ENCODE measurements at regions not wholly inside any gene's neighbourhood (a gene's known extent, or its start where the extent isn't known, plus 50 kb on each side); places are given as distances from the start of the nearest gene placed in this dataset.

GRCh38 chr4:165635381-165635780 is 237.7 kb upstream of the TLL1 start:
- Histone ChIP-seq H3K27me3 (no peaks in the 10 kb centered on the region), H3K4me1 (no peaks in the 10 kb centered on the region), H3K9me3 (no peaks in the 10 kb centered on the region), H3K27ac (no peak overlapping the region), H3K36me3 (no peaks in the 10 kb centered on the region), H3K4me3 (no peak overlapping the region)
- intact Hi-C loops (cut with DNase I; ENCODE audit: low total_unique reads), result no loop called here
- DNase-seq, result no peak
- 100% methylated on average over 1 of the region's 1 CpG; no CpG with 5 or more reads in 1 of the 2 donors for WGBS, 2 donors (ENCODE audit: low coverage in 1 of 2)
- in situ Hi-C loops (cut with MboI; ENCODE audit: low pct_ligation_motif_present in 1 of 4, low pct_unique_long_range_greater_than_20kb in 1 of 4, low sequenced_read_pairs in 3 of 4), result no loop called here
- TF ChIP-seq POLR2A (IDR thresholded peaks at IDR 0.05), result no peak
- TF ChIP-seq POLR2AphosphoS5 (IDR thresholded peaks at IDR 0.05), result no peak
- no peak for TF ChIP-seq CTCF (IDR thresholded peaks at IDR 0.05)
- no peak for TF ChIP-seq EP300 (IDR thresholded peaks at IDR 0.05; ENCODE audit: low read depth)

- WGBS, 2 donors (ENCODE audit: low coverage in 1 of 2), result 87% methylated on average over 2 of the region's 2 CpGs; no CpG with 5 or more reads in 1 of the 2 donors
- Histone ChIP-seq H3K27me3 (no peaks in the 10 kb centered on the region), H3K4me1 (no peaks in the 10 kb centered on the region), H3K36me3 (no peaks in the 10 kb centered on the region), H3K9me3 (no peaks in the 10 kb centered on the region), H3K27ac (no peak overlapping the region), H3K4me3 (no peak overlapping the region)
- DNase-seq, result no peak
- in situ Hi-C loops (cut with MboI; ENCODE audit: low pct_ligation_motif_present in 1 of 4, low pct_unique_long_range_greater_than_20kb in 1 of 4, low sequenced_read_pairs in 3 of 4), result no loop called here
- intact Hi-C loops (cut with DNase I; ENCODE audit: low total_unique reads), result no loop called here
- TF ChIP-seq POLR2AphosphoS5 (IDR thresholded peaks at IDR 0.05) (no peak), CTCF (IDR thresholded peaks at IDR 0.05) (no peak), EP300 (IDR thresholded peaks at IDR 0.05; ENCODE audit: low read depth) (no peak), POLR2A (IDR thresholded peaks at IDR 0.05) (no peak)
Measured at GRCh38 chr4:165635951-165636350, 237.1 kb upstream of the TLL1 start.

GRCh38 chr4:165651901-165652300 is 221.1 kb upstream of the TLL1 start:
- Histone ChIP-seq H3K4me3 (no peak overlapping the region), H3K4me1 (no peaks in the 10 kb centered on the region), H3K9me3 (no peaks in the 10 kb centered on the region), H3K27me3 (no peaks in the 10 kb centered on the region), H3K27ac (no peak overlapping the region), H3K36me3 (no peaks in the 10 kb centered on the region)
- TF ChIP-seq POLR2AphosphoS5 (IDR thresholded peaks at IDR 0.05) (no peak), CTCF (IDR thresholded peaks at IDR 0.05) (no peak), EP300 (IDR thresholded peaks at IDR 0.05; ENCODE audit: low read depth) (no peak), POLR2A (IDR thresholded peaks at IDR 0.05) (no peak)
- intact Hi-C loops (cut with DNase I; ENCODE audit: low total_unique reads), result no loop called here
- in situ Hi-C loops (cut with MboI; ENCODE audit: low pct_ligation_motif_present in 1 of 4, low pct_unique_long_range_greater_than_20kb in 1 of 4, low sequenced_read_pairs in 3 of 4), result no loop called here
- DNase-seq, result no peak
- 75 to 84% methylated on average over 1 of the region's 1 CpG for WGBS, 2 donors (ENCODE audit: low coverage in 1 of 2)

- Histone ChIP-seq H3K9me3 (no peaks in the 10 kb centered on the region), H3K4me1 (no peaks in the 10 kb centered on the region), H3K27ac (no peak overlapping the region), H3K36me3 (no peaks in the 10 kb centered on the region), H3K27me3 (no peaks in the 10 kb centered on the region), H3K4me3 (no peak overlapping the region)
- TF ChIP-seq CTCF (IDR thresholded peaks at IDR 0.05) (no peak), POLR2AphosphoS5 (IDR thresholded peaks at IDR 0.05) (no peak), EP300 (IDR thresholded peaks at IDR 0.05; ENCODE audit: low read depth) (no peak), POLR2A (IDR thresholded peaks at IDR 0.05) (no peak)
- WGBS, 2 donors (ENCODE audit: low coverage in 1 of 2), result 50 to 56% methylated on average over 1 to 2 of the region's 2 CpGs
- DNase-seq, result no peak
- in situ Hi-C loops (cut with MboI; ENCODE audit: low pct_ligation_motif_present in 1 of 4, low pct_unique_long_range_greater_than_20kb in 1 of 4, low sequenced_read_pairs in 3 of 4), result no loop called here
- intact Hi-C loops (cut with DNase I; ENCODE audit: low total_unique reads), result no loop called here
Measured at GRCh38 chr4:165654556-165654955, 218.5 kb upstream of the TLL1 start.

Data from transverse colon (tissue), 4 donors.